ENCODE measurements at regions not wholly inside any gene's neighbourhood (a gene's known extent, or its start where the extent isn't known, plus 50 kb on each side); places are given as distances from the start of the nearest gene placed in this dataset.

GRCh38 chr5:104061707-104062106, 499.1 kb upstream of the NUDT12 start:
- peaks cover 3% of the 10 kb centered on the region for H3K9me3 Mint-ChIP-seq (ENCODE audit: insufficient read depth)
- DNase-seq (no peak), ATAC-seq (ENCODE audit: low read depth) (no peak)
- ChIA-PET POLR2A (no interaction called here), CTCF (no interaction called here)
- no peaks in the 10 kb centered on the region for H3K4me1 Mint-ChIP-seq
- Histone ChIP-seq H3K4me1 (ENCODE audit: control insufficient read depth in 2 of 2, insufficient read depth in 2 of 2, low read length in 2 of 2) (no peaks in the 10 kb centered on the region), H3K36me3 (replicated peaks in 1 of 2; ENCODE audit: control extremely low read depth in 1 of 2, control insufficient read depth in 1 of 2, extremely low read depth in 1 of 2, insufficient read depth in 2 of 2, low read length in 1 of 2) (no peaks in the 10 kb centered on the region), H3K4me3 (ENCODE audit: control extremely low read depth in 1 of 5, extremely low read depth in 1 of 5, insufficient read depth in 1 of 5, low read depth in 2 of 5, low read length in 4 of 5) (no peak overlapping the region), H2AFZ (ENCODE audit: insufficient read depth, low read depth, low read length, poor library complexity, severe bottlenecking) (no peak overlapping the region), H3K79me2 (ENCODE audit: control insufficient read depth, insufficient read depth, low read length) (no peaks in the 10 kb centered on the region), H3K27me3 (replicated peaks in 1 of 4; ENCODE audit: control extremely low read depth in 1 of 4, control insufficient read depth in 3 of 4, insufficient read depth in 4 of 4, low read length in 3 of 4) (no peaks in the 10 kb centered on the region), H3K27ac (ENCODE audit: low read length in 2 of 2) (no peak overlapping the region), H4K20me1 (ENCODE audit: control insufficient read depth, insufficient read depth, low read length, poor library complexity, severe bottlenecking) (no peaks in the 10 kb centered on the region), H3K9ac (ENCODE audit: low read length) (no peak overlapping the region), H3K4me2 (replicated peaks; ENCODE audit: low read depth, low read length, poor library complexity, severe bottlenecking) (no peak overlapping the region), H3K9me3 (ENCODE audit: control extremely low read depth in 1 of 3, control insufficient read depth in 2 of 3, insufficient read depth in 1 of 3, low read length in 2 of 3) (peaks cover 0 to 1% (median 0%) of the 10 kb centered on the region in 3 donors)
- no peak overlapping the region for H3K4me3 Mint-ChIP-seq
- no peak overlapping the region for H3K27ac Mint-ChIP-seq
- intact Hi-C loops (cut with micrococcal nuclease) = no loop called here
- no peaks in the 10 kb centered on the region for H3K27me3 Mint-ChIP-seq
- TF ChIP-seq CTCF (IDR thresholded peaks at IDR 0.05) = no peak
- TF ChIP-seq EZH2 (IDR thresholded peaks at IDR 0.05; ENCODE audit: borderline replicate concordance, insufficient read depth, low read depth, low read length, poor library complexity, severe bottlenecking) = no peak
- WGBS (ENCODE audit: insufficient coverage) = 55% methylated on average over 3 of the region's 3 CpGs

- Mint-ChIP-seq H3K27ac (no peak overlapping the region), H3K9me3 (ENCODE audit: insufficient read depth) (peaks cover 9% of the 10 kb centered on the region), H3K27me3 (no peaks in the 10 kb centered on the region), H3K4me1 (no peaks in the 10 kb centered on the region), H3K4me3 (no peak overlapping the region)
- no peak for ATAC-seq (ENCODE audit: low read depth)
- Histone ChIP-seq H3K36me3 (replicated peaks in 1 of 2; ENCODE audit: control extremely low read depth in 1 of 2, control insufficient read depth in 1 of 2, extremely low read depth in 1 of 2, insufficient read depth in 2 of 2, low read length in 1 of 2) (no peaks in the 10 kb centered on the region), H3K4me2 (replicated peaks; ENCODE audit: low read depth, low read length, poor library complexity, severe bottlenecking) (no peak overlapping the region), H3K9me3 (ENCODE audit: control extremely low read depth in 1 of 3, control insufficient read depth in 2 of 3, insufficient read depth in 1 of 3, low read length in 2 of 3) (peaks cover 0 to 4% (median 0%) of the 10 kb centered on the region in 3 donors), H3K27ac (ENCODE audit: low read length in 2 of 2) (no peak overlapping the region), H3K79me2 (ENCODE audit: control insufficient read depth, insufficient read depth, low read length) (no peaks in the 10 kb centered on the region), H2AFZ (ENCODE audit: insufficient read depth, low read depth, low read length, poor library complexity, severe bottlenecking) (no peak overlapping the region), H3K27me3 (replicated peaks in 1 of 4; ENCODE audit: control extremely low read depth in 1 of 4, control insufficient read depth in 3 of 4, insufficient read depth in 4 of 4, low read length in 3 of 4) (no peaks in the 10 kb centered on the region), H3K4me3 (ENCODE audit: control extremely low read depth in 1 of 5, extremely low read depth in 1 of 5, insufficient read depth in 1 of 5, low read depth in 2 of 5, low read length in 4 of 5) (no peak overlapping the region), H4K20me1 (ENCODE audit: control insufficient read depth, insufficient read depth, low read length, poor library complexity, severe bottlenecking) (no peaks in the 10 kb centered on the region), H3K9ac (ENCODE audit: low read length) (no peak overlapping the region), H3K4me1 (ENCODE audit: control insufficient read depth in 2 of 2, insufficient read depth in 2 of 2, low read length in 2 of 2) (no peaks in the 10 kb centered on the region)
- POLR2A ChIA-PET = no interaction called here
- intact Hi-C loops (cut with micrococcal nuclease) = no loop called here
- no peak for DNase-seq
- CTCF ChIA-PET = no interaction called here
- no peak for TF ChIP-seq CTCF (IDR thresholded peaks at IDR 0.05)
- no peak for TF ChIP-seq EZH2 (IDR thresholded peaks at IDR 0.05; ENCODE audit: borderline replicate concordance, insufficient read depth, low read depth, low read length, poor library complexity, severe bottlenecking)
- WGBS (ENCODE audit: insufficient coverage) = no CpG with 5 or more reads among the region's 2 CpGs
These were observed 490.7 kb upstream of the NUDT12 start for GRCh38 chr5:104053353-104053649.
